ENCODE measurements at regions not wholly inside any gene's neighbourhood (a gene's known extent, or its start where the extent isn't known, plus 50 kb on each side); places are given as distances from the start of the nearest gene placed in this dataset.

- DNase-seq (ENCODE audit: low read depth, low spot score) = no peak
- Mint-ChIP-seq H3K36me3 (ENCODE audit: low read depth) (no peaks in the 10 kb centered on the region), H3K27me3 (ENCODE audit: low read depth) (no peaks in the 10 kb centered on the region), H3K9me3 (peaks cover 12% of the 10 kb centered on the region), H3K4me3 (no peak overlapping the region), H3K4me1 (peaks cover 11% of the 10 kb centered on the region), H3K27ac (ENCODE audit: unreplicated experiment) (no peak overlapping the region)
- no peak for TF ChIP-seq CTCF (conservative IDR thresholded peaks at IDR 0.05)
Observed at GRCh38 chr17:69801368-69801767, 273.7 kb upstream of the KCNJ16 start.

GRCh38 chr17:69802045-69802740 is 272.8 kb upstream of the KCNJ16 start:
- TF ChIP-seq CTCF (conservative IDR thresholded peaks at IDR 0.05) = no peak

GRCh38 chr17:69809331-69809730 is 265.7 kb upstream of the KCNJ16 start:
- DNase-seq (ENCODE audit: low read depth, low spot score) = no peak
- no peaks in the 10 kb centered on the region for H3K36me3 Mint-ChIP-seq (ENCODE audit: low read depth)
- H3K27me3 Mint-ChIP-seq (ENCODE audit: low read depth) = no peaks in the 10 kb centered on the region
- H3K4me1 Mint-ChIP-seq = no peaks in the 10 kb centered on the region
- TF ChIP-seq CTCF (conservative IDR thresholded peaks at IDR 0.05) = no peak
- H3K9me3 Mint-ChIP-seq = peaks cover 10% of the 10 kb centered on the region
- H3K27ac Mint-ChIP-seq (ENCODE audit: unreplicated experiment) = no peak overlapping the region
- no peak overlapping the region for H3K4me3 Mint-ChIP-seq

More at GRCh38 chr17:69802045-69802740, 272.8 kb upstream of the KCNJ16 start:
- no peaks in the 10 kb centered on the region for H3K36me3 Mint-ChIP-seq (ENCODE audit: low read depth)
- no peak for DNase-seq (ENCODE audit: low read depth, low spot score)
- H3K9me3 Mint-ChIP-seq = peaks cover 12% of the 10 kb centered on the region
- H3K4me1 Mint-ChIP-seq = peaks cover 11% of the 10 kb centered on the region
- no peaks in the 10 kb centered on the region for H3K27me3 Mint-ChIP-seq (ENCODE audit: low read depth)
- no peak overlapping the region for H3K27ac Mint-ChIP-seq (ENCODE audit: unreplicated experiment)
- no peak overlapping the region for H3K4me3 Mint-ChIP-seq

- no peak for DNase-seq (ENCODE audit: low read depth, low spot score)
- Mint-ChIP-seq H3K4me3 (no peak overlapping the region), H3K36me3 (ENCODE audit: low read depth) (no peaks in the 10 kb centered on the region), H3K4me1 (no peaks in the 10 kb centered on the region), H3K9me3 (peaks cover 6% of the 10 kb centered on the region), H3K27me3 (ENCODE audit: low read depth) (no peaks in the 10 kb centered on the region), H3K27ac (ENCODE audit: unreplicated experiment) (no peak overlapping the region)
- TF ChIP-seq CTCF (conservative IDR thresholded peaks at IDR 0.05) = no peak
Observed at GRCh38 chr17:69810326-69810965, 264.6 kb upstream of the KCNJ16 start.

- DNase-seq (ENCODE audit: low read depth, low spot score) = no peak
- peaks cover 6% of the 10 kb centered on the region for H3K9me3 Mint-ChIP-seq
- H3K27me3 Mint-ChIP-seq (ENCODE audit: low read depth) = no peaks in the 10 kb centered on the region
- no peak overlapping the region for H3K27ac Mint-ChIP-seq (ENCODE audit: unreplicated experiment)
- no peak for TF ChIP-seq CTCF (conservative IDR thresholded peaks at IDR 0.05)
- no peaks in the 10 kb centered on the region for H3K36me3 Mint-ChIP-seq (ENCODE audit: low read depth)
- no peak overlapping the region for H3K4me3 Mint-ChIP-seq
- no peaks in the 10 kb centered on the region for H3K4me1 Mint-ChIP-seq
Observed at GRCh38 chr17:69812240-69812837, 262.7 kb upstream of the KCNJ16 start.
